ENCODE measurements at regions not wholly inside any gene's neighbourhood (a gene's known extent, or its start where the extent isn't known, plus 50 kb on each side); places are given as distances from the start of the nearest gene placed in this dataset.
"Not testable (repeated sequence)": the region's sequence is repeated elsewhere in the genome, so short reads cannot be mapped to it uniquely, and the experiment has no call there.

- DNase-seq (ENCODE audit: low read depth in 1 of 2, low spot score in 1 of 2) = no peak
Observed at GRCh38 chr12:75710361-75711069, 199.1 kb upstream of the KRR1 start.

- no peak for DNase-seq (ENCODE audit: low read depth in 1 of 2, low spot score in 1 of 2)
Observed at GRCh38 chr12:75709503-75709902, 198.1 kb upstream of the KRR1 start.

- no peak for DNase-seq (ENCODE audit: low read depth in 1 of 2, low spot score in 1 of 2)
Observed at GRCh38 chr12:75708802-75709201, 197.4 kb upstream of the KRR1 start.

GRCh38 chr12:75707983-75708382 is 196.6 kb upstream of the KRR1 start:
- no peak for DNase-seq (ENCODE audit: low read depth in 1 of 2, low spot score in 1 of 2)

- DNase-seq (ENCODE audit: low read depth in 1 of 2, low spot score in 1 of 2) = no peak
Observed at GRCh38 chr12:75706786-75707605, 195.6 kb upstream of the KRR1 start.

- no peak for DNase-seq (ENCODE audit: low read depth in 1 of 2, low spot score in 1 of 2)
Observed at GRCh38 chr12:75705749-75706711, 194.6 kb upstream of the KRR1 start.

GRCh38 chr12:75704664-75705063 is 193.3 kb upstream of the KRR1 start:
- DNase-seq (ENCODE audit: low read depth in 1 of 2, low spot score in 1 of 2) = no peak

GRCh38 chr12:75704208-75704607 is 192.8 kb upstream of the KRR1 start:
- DNase-seq (ENCODE audit: low read depth in 1 of 2, low spot score in 1 of 2) = no peak

GRCh38 chr12:75703131-75703530 is 191.7 kb upstream of the KRR1 start:
- no peak for DNase-seq (ENCODE audit: low read depth in 1 of 2, low spot score in 1 of 2)

- no peak for DNase-seq (ENCODE audit: low read depth in 1 of 2, low spot score in 1 of 2)
Observed at GRCh38 chr12:75702477-75703093, 191.2 kb upstream of the KRR1 start.

GRCh38 chr12:75701859-75702258 is 190.4 kb upstream of the KRR1 start:
- no peak for DNase-seq (ENCODE audit: low read depth in 1 of 2, low spot score in 1 of 2)

GRCh38 chr12:75699728-75700496 is 188.5 kb upstream of the KRR1 start:
- DNase-seq (ENCODE audit: low read depth in 1 of 2, low spot score in 1 of 2) = no peak

- DNase-seq (ENCODE audit: low read depth in 1 of 2, low spot score in 1 of 2) = no peak
Observed at GRCh38 chr12:75699251-75699650, 187.8 kb upstream of the KRR1 start.

- no peak for DNase-seq (ENCODE audit: low read depth in 1 of 2, low spot score in 1 of 2)
Observed at GRCh38 chr12:75698052-75698451, 186.6 kb upstream of the KRR1 start.

GRCh38 chr12:75695926-75696325 is 184.5 kb upstream of the KRR1 start:
- DNase-seq (ENCODE audit: low read depth in 1 of 2, low spot score in 1 of 2) = no peak

- DNase-seq (ENCODE audit: low read depth in 1 of 2, low spot score in 1 of 2) = no peak
Observed at GRCh38 chr12:75694534-75695268, 183.3 kb upstream of the KRR1 start.

GRCh38 chr12:75692876-75693275 is 181.5 kb upstream of the KRR1 start:
- DNase-seq (ENCODE audit: low read depth in 1 of 2, low spot score in 1 of 2) = no peak

GRCh38 chr12:75690296-75690955 is 179.0 kb upstream of the KRR1 start:
- DNase-seq (ENCODE audit: low read depth in 1 of 2, low spot score in 1 of 2) = no peak

- DNase-seq (ENCODE audit: low read depth in 1 of 2, low spot score in 1 of 2) = not testable (repeated sequence)
Observed at GRCh38 chr12:75686233-75686632, 174.8 kb upstream of the KRR1 start.

Measured in activated T-helper 1 cell treated with anti-CD3 and anti-CD28 coated beads, Interleukin-2, amount 50 U/mL, for 16 hours (primary cell).